H1 (cell line): ENCODE measurements at regions not wholly inside any gene's neighbourhood (a gene's known extent, or its start where the extent isn't known, plus 50 kb on each side); places are given as distances from the start of the nearest gene placed in this dataset.

ENCODE experiments used
- EGR1 ChIP-seq: IDR thresholded peaks from 2 replicates; pipeline ENCODE4 v1.6.1; 2011; ENCODE audit warnings: low read depth, low read length, borderline replicate concordance
- EP300 ChIP-seq, 2 experiments: IDR thresholded peaks; 1 replicate in 1 of 2; 2 replicates in 1 of 2; pipeline ENCODE4 v1.6.1; 2011 to 2012; ENCODE audit warnings: low read depth in 2 of 2, low read length in 2 of 2, mild to moderate bottlenecking in 2 of 2, borderline replicate concordance in 1 of 2, inconsistent platforms in 1 of 2, moderate library complexity in 1 of 2
- JUN ChIP-seq: IDR thresholded peaks from 2 replicates; pipeline ENCODE4 v1.6.1; 2011; ENCODE audit warnings: low read depth, mild to moderate bottlenecking, improper control_type of control experiment, low read length
- KDM5A ChIP-seq: fragments of 200-600 bp; IDR thresholded peaks from 2 replicates; pipeline ENCODE4 v1.7.1; 2012; ENCODE audit warnings: mild to moderate bottlenecking, low read length, inconsistent platforms, mixed read lengths
- POLR2A ChIP-seq, 2 experiments: IDR thresholded peaks; 1 replicate in 1 of 2; 2 replicates in 1 of 2; pipeline ENCODE4 v1.6.1; 2011; ENCODE audit warnings: low read depth in 2 of 2, low read length in 2 of 2, mild to moderate bottlenecking in 2 of 2; ENCODE audit errors: control extremely low read depth in 1 of 2
- POLR2AphosphoS5 ChIP-seq: IDR thresholded peaks from 2 replicates; pipeline ENCODE4 v1.6.1; 2011; ENCODE audit warnings: low read depth, low read length
- ZNF274 ChIP-seq: IDR thresholded peaks from 2 replicates; pipeline ENCODE4 v1.7.0; 2012; ENCODE audit warnings: low read length, borderline replicate concordance; ENCODE audit errors: extremely low read depth
- TF ChIP-seq, protein P1 (sequence below): IDR thresholded peaks from 2 replicates; pipeline ENCODE4 v1.6.1; 2011; ENCODE audit warnings: low read length, improper control_type of control experiment
- TF ChIP-seq, protein P2 (sequence below), 3 experiments: IDR thresholded peaks; 1 replicate in 2 of 3; 2 replicates in 1 of 3; pipeline versions ENCODE4 v1.5.1 to v1.6.1; 2011; ENCODE audit warnings: low read length in 3 of 3, mild to moderate bottlenecking in 3 of 3, inconsistent platforms in 2 of 3, low read depth in 1 of 3, moderate library complexity in 1 of 3; ENCODE audit not compliant: insufficient read depth in 1 of 3; ENCODE audit errors: control extremely low read depth in 1 of 3
- TF ChIP-seq, protein P3 (sequence below): IDR thresholded peaks from 2 replicates; pipeline ENCODE4 v1.6.1; 2011; ENCODE audit warnings: low read depth, mild to moderate bottlenecking, low read length; ENCODE audit not compliant: insufficient read depth

DNA sequence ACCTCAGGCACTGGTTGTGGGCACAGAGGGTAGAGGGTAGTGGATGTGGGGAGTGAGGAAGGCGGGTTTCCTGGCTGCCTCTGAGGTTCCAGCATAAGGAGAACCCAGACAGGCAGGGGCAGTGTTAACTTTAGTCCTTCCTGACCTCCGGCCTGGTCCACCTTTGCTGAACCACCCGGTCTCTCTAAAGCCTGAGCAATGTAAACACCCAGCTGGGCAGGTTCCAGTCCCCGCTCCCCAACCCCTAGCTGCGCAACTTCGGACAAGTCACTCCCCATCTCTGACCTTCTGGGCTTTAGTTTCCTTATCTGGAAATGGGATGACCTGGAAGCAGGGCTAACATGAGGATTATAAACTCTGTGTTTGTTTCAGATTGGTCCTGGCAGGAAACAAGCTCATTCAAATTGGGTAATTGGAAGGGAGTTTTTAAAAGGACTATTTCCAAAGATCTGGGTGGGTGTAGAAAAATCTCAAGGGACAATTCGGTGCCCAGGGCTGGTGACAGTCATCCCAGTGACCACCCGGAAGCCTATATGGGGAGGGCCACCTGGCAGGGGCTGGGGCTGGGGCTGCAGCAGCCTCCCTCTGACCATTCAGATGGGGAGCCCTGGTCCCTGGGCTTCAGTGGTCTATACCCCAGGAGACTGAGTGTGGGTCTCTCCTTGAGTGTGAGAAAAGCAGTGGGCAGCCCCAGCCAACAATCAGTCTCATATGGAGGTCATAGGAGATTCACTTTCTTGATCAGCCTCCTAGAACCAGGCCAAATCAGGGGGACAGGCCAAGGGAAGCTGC, 108.3 kb upstream of the SYT13 start:
- no peak for TF ChIP-seq EGR1
- no peak for TF ChIP-seq ZNF274
- no peak for TF ChIP-seq POLR2AphosphoS5
- TF ChIP-seq, protein P1, sequence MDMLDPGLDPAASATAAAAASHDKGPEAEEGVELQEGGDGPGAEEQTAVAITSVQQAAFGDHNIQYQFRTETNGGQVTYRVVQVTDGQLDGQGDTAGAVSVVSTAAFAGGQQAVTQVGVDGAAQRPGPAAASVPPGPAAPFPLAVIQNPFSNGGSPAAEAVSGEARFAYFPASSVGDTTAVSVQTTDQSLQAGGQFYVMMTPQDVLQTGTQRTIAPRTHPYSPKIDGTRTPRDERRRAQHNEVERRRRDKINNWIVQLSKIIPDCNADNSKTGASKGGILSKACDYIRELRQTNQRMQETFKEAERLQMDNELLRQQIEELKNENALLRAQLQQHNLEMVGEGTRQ: no peak
- TF ChIP-seq, protein P2, sequence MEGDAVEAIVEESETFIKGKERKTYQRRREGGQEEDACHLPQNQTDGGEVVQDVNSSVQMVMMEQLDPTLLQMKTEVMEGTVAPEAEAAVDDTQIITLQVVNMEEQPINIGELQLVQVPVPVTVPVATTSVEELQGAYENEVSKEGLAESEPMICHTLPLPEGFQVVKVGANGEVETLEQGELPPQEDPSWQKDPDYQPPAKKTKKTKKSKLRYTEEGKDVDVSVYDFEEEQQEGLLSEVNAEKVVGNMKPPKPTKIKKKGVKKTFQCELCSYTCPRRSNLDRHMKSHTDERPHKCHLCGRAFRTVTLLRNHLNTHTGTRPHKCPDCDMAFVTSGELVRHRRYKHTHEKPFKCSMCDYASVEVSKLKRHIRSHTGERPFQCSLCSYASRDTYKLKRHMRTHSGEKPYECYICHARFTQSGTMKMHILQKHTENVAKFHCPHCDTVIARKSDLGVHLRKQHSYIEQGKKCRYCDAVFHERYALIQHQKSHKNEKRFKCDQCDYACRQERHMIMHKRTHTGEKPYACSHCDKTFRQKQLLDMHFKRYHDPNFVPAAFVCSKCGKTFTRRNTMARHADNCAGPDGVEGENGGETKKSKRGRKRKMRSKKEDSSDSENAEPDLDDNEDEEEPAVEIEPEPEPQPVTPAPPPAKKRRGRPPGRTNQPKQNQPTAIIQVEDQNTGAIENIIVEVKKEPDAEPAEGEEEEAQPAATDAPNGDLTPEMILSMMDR (IDR thresholded peaks at IDR 0.05; ENCODE audit: control extremely low read depth in 1 of 3, insufficient read depth in 1 of 3, low read depth in 1 of 3, low read length in 3 of 3): no peak
- no peak for TF ChIP-seq EP300 (IDR thresholded peaks at IDR 0.05; ENCODE audit: borderline replicate concordance in 1 of 2, low read depth in 2 of 2, low read length in 2 of 2)
- no peak for TF ChIP-seq KDM5A
- TF ChIP-seq POLR2A (IDR thresholded peaks at IDR 0.05; ENCODE audit: control extremely low read depth in 1 of 2, low read depth in 2 of 2, low read length in 2 of 2): no peak
- TF ChIP-seq, protein P3, sequence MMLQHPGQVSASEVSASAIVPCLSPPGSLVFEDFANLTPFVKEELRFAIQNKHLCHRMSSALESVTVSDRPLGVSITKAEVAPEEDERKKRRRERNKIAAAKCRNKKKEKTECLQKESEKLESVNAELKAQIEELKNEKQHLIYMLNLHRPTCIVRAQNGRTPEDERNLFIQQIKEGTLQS: no peak
- no peak for TF ChIP-seq JUN
